GM21737 (cell line): ENCODE measurements at regions not wholly inside any gene's neighbourhood (a gene's known extent, or its start where the extent isn't known, plus 50 kb on each side); places are given as distances from the start of the nearest gene placed in this dataset.

Experiments
- ATAC-seq: cut with Tn5 transposase; IDR thresholded peaks from one replicate; pipeline ENCODE4 v1.9.1; 2021; ENCODE audit warnings: mild to moderate bottlenecking, moderate library complexity; ENCODE audit not compliant: unreplicated experiment

DNA sequence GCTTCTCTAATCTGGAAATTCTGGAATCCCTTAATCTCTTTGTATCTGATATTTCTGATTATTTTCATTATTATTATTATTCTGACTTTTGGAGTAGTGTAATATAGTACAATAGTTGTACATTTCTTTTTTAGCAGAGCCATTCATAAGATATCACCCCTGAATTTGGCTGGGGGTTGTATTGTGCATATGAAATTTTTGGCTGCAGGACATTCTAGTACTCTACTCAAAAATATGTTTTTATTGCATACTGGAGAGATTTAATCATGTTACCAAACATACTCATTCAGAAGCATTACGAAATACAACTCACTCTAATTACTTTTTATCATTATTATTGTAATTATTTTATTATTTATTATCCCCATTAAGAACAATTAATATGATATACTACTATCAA is 589.7 kb upstream of the KCNMB2 start:
- no peak for ATAC-seq

DNA sequence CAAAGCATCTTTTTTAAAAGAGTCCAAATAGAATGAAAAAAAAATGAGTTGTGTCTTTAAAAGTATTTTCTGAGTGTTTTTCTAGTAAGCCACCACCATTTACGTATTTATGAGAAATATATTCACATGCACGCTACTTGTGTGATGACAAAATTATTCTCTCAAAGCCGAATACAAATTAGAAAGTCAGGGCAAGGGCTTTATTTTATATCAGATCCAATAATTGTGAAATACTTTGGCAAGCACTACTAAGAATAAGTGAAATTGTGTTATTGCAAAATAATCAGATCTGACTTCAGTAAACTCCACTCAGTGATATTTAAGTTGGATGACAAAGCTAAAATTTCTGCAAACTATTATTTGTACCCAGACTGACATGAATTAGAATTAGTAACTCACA is 589.3 kb upstream of the KCNMB2 start:
- ATAC-seq: no peak

DNA sequence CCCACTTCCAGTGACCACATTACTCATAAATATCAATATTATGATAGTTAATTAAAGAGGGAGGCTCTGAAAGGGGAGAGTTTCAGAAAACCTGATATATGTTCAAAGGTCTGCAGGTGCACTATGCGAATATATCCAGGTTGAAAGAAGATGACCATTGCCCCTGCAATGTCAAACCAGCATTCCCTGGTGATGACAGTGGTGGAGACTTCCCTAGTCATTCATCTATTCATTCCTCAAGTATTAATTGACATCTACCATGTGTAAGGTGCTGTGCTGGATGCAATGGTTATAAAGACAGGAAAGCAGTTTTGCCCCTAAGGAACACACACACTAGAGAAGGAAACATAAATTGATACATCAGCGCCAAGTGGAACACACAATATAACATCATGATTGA is 588.3 kb upstream of the KCNMB2 start:
- no peak for ATAC-seq

GRCh38 chr3:177948716-177949425 is 587.4 kb upstream of the KCNMB2 start:
- no peak for ATAC-seq

- ATAC-seq: no peak
Measured at GRCh38 chr3:177959188-177959587, 577.0 kb upstream of the KCNMB2 start.

DNA sequence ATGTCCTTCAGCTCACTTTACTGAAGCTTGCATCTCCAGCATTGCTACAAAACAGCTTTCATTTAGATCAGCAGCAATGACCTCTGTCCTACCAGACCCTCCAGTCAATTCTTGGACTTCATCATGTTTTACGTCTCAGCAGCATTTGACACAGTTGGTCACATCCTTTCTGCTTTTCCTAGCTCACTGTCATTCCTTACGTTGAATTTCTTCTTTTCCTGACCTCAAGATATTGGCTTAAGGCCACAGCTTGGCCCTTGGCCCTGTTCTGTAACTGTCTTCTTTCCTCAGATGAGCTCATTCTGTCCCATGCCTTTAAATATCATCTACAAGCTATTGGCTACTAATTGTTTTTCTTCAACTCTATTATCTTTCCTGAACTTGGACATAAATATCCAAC is 576.2 kb upstream of the KCNMB2 start:
- no peak for ATAC-seq

DNA sequence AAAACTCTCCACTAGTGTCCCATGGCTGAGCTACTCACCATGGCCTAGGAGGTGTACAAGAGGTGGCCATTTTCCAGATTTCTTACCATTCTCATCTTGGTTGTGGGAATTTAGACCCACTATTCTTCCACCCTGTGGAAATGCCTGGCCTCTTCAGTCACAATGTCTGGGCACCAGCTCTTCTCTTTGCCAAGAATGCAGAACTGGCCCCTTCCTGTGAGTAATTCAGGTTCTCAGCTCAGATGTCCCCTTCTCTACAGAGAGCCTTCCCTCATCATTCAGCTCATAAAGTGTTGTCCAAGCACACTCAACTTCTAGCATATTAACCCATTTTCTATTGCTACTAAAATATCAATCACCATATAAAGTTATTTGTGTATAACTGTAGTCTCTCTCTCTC is 575.5 kb upstream of the KCNMB2 start:
- no peak for ATAC-seq

DNA sequence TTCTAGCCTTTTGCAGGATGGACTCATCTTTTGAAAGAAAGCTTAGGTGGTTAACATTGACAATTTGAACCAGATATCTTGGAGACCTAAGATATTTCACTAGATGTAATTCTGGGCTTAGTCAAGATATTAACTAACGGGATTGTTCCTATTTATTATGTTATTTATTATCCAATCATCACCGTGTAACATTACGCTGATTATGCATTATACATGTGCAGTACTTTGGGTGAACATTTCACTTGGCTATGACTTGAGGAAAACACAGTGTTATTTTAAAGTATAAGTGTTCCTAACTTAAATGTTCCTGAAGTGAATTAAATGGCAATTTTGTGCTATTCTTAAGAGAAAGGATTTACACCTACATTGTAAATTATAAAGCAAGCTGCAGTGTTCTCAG is 574.5 kb upstream of the KCNMB2 start:
- ATAC-seq: no peak

DNA sequence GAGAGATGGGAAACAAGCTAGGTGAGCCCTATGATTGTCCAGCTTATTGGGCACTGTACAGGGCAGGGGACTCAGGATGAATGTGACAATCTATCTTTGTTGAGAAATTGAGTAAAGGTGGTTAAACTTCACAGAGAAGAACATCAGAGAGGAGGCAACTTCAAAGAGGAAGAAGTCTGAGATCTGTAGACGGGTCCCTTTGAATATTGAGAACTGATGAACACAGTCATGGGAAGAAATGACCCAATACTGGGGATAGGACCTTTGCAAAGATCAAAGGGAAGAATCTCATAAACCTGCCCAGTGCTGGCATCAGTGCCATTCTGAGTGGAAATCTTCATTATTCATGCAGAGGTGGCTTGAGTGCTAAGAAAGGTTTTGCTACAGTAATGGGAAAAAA is 569.7 kb upstream of the KCNMB2 start:
- ATAC-seq: no peak

DNA sequence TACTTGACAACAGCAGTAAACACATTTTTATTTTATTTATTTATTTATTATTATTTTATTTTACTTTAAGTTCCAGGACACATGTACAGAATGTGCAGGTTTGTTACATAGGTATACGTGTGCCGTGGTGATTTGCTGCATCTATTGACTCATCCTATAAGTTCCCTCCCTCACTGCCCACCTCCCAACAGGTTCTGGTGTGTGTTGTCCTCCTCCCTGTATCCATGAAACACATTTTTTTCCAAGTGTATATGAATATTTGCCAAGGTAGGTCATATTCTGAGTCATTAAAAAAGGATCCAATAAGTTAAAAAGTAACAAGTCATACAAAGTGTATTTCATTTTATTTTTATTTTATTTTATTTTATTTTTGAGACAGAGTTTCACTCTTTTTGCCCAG is 567.3 kb upstream of the KCNMB2 start:
- ATAC-seq: no peak

GRCh38 chr3:177973241-177973840 is 562.9 kb upstream of the KCNMB2 start:
- no peak for ATAC-seq

DNA sequence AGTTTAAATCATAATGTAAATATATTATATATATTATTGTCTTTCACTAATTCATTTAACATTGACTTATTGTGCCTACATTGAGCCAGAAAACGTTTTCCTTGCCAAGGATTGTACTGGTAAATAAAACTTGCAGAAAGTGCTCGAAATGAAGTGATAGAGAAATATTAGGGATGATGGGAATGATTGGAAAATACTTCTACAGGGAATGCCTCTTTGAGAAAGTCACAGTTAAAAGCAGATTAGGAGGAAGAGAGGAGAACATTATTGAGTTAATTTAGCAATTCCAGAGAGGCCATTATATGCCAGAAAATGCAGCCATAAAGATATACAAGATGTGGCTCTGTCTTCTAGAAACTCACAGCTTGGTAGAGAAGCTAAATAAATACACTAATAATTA is 560.0 kb upstream of the KCNMB2 start:
- ATAC-seq: no peak

GRCh38 chr3:177976866-177977265 is 559.4 kb upstream of the KCNMB2 start:
- ATAC-seq: no peak

DNA sequence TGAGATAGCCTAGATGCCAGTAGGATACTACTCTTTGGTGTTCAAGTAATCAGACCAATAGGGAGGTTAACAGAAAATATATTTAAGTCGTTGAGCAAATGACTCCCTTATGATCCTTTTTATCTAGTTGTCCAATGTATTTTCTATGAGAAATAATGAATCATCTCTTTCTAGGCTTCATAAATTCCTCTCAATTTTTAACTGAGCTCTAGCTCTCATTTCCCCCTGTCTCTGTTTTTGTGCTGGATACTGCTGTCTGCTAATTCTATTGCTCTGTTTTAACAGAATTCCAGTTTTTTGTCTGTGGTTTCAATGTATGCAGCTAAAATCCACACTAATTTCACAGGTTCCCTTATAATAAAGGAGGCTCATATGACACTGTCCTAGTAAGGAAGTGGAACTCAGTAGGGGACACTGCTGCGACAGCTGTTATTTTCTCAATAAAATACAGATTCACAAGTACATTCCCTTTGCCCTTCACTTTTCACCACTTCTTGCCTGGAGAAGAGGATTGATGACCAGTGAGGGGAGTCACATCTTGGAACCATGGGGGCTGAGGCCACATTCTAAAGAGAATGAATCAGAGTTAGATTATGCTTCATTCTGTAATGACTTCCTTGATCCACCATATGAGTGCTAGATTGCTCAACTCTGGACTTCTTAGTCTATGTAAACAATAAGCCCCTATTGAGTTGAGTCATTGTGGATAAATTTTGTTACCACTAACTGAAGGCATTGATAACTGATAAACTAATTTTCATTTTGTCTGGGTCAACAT is 558.7 kb upstream of the KCNMB2 start:
- ATAC-seq: no peak

DNA sequence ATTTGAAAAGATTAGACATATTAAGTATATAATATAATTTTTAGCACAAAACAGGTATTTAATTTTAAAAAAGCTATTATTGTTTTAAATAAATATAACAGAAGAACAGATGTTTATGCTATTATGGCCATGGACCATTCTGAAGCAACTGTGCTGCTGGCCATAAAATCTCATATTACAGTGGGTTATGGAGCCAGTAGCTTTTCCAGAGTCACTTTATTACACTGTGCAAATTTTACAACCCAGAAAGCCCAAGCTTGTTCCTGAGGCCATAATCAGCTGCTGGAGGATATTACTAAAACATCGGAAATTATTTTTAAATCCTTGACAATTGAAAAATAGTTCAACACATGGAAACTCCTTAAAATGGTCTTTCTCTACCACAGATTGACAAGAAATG is 557.3 kb upstream of the KCNMB2 start:
- no peak for ATAC-seq

DNA sequence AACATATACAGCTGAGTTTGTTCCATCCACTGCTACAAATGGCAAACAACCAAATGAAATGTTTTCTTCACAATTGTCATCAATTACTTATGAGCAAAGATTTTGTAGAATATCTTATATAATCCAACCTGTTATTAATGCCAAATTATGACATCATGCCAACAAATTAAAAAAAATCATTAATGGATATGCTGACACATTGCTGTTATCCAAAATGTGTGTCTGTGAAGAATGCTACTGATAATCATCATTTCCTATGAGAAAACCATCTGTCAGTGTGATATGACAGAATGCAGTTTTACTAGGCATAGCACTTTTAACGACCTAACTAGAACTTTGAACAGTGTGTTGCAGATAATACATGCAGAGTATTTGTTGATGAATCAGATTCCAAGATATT is 556.5 kb upstream of the KCNMB2 start:
- no peak for ATAC-seq

GRCh38 chr3:177981576-177981975 is 554.7 kb upstream of the KCNMB2 start:
- no peak for ATAC-seq

- ATAC-seq: no peak
Measured at GRCh38 chr3:177982034-177982433, 554.2 kb upstream of the KCNMB2 start.

DNA sequence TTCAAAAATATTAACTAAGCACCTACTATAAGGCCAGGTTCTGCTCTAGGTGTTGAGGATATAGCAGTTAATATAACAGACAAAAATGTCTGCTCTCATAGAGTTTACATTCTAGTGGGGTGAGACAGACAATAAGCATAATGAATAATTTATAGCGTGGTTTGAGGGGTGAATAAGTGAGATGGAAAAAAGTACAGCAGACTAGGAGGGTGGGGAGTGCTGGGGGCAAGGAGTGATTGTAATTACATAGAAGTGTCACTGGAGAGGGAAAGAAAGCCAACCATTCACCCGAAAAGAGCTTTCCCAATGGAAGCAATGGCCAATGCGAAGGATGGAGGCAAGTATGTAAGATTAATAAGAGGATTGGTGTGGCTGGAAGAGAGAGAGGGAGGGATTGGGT is 552.9 kb upstream of the KCNMB2 start:
- ATAC-seq: no peak

DNA sequence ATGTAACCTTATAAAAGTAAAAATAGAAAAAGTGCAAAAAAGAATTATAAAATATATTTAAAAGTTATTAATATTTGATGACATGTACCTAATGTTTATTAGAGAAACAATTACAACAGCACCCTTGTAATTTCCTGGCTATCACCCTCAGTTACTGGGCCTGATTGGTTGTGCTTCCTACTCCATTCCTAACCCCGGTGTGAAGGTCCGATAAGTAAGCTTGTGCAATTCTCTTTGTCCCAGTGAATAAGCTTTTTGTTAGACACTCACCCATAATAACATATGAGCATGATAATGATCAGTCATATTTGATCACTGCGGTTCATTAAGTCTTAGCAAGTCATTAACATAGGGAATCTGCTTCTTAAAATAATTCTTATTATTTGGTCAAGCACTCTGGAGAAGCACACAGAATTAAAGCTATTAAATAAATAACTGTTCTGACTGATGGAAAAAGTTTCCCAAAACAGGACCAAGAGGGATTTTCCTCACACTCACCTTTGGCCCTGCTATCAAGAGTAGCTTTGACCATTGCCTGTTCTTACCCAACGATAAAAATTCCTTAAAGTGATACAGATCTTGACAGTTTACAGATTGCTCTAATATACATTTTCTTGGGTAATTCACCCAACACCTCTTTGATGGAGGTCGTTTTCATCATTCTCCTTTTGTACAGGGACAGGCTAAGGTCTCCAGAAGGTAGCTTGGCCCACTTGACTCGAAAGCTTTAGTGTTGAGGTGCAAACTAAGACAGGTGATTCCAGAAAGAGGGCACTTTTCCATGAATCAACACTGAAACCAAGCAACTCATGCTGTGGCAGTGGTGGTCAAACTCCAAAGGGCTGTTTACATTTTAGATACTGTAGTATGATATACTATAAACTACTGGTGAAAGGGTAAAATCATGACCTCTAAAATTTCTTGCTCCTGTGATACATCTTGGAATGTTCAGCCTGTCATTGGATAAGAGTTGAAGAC is 543.0 kb upstream of the KCNMB2 start:
- ATAC-seq: no peak

DNA sequence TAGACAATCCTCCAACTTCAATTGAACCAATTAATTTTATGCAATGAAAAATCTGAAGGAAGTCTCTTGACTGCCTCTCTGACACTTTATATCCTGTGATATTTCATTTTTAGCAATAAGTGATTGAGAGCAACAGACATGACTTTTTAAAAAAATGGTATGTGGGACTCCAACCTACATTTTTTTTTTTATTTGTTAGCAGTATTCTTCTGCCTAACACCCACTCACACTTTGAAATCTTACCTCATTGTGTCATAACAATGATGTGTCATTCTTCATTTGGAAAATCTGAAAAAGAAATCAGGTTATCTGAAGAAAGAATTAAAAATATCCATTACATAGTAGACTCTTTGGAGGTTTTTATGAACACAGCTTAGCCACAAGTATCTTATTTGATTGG is 541.3 kb upstream of the KCNMB2 start:
- ATAC-seq: no peak
